ENCODE measurements at regions not wholly inside any gene's neighbourhood (a gene's known extent, or its start where the extent isn't known, plus 50 kb on each side); places are given as distances from the start of the nearest gene placed in this dataset.

DNA sequence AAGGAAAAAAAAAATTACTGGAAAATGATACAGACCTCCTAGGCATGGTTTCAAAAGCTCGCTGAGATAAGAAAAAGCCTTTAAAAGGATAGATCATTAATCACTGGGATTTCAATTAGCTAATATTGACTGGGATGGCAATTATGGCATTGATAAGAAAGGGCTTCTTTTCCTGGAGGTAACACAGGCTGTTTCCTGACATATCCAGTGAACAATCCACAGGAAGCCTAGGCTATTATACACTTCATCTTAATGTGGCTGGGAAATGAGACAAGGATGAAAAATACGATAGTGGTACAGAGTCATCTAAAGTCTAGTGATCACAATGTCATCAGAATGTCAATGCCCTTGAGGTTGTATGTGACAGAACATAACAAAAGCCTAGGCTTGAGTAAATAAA is 1579.3 kb downstream of the C4orf33 start:
- TF ChIP-seq MXI1 (IDR thresholded peaks at IDR 0.05; ENCODE audit: borderline replicate concordance, low read depth, low read length) = no peak
- TF ChIP-seq, protein P1, sequence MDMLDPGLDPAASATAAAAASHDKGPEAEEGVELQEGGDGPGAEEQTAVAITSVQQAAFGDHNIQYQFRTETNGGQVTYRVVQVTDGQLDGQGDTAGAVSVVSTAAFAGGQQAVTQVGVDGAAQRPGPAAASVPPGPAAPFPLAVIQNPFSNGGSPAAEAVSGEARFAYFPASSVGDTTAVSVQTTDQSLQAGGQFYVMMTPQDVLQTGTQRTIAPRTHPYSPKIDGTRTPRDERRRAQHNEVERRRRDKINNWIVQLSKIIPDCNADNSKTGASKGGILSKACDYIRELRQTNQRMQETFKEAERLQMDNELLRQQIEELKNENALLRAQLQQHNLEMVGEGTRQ (IDR thresholded peaks at IDR 0.05; ENCODE audit: low read depth, low read length) = no peak
- no peak for TF ChIP-seq BHLHE40 (IDR thresholded peaks at IDR 0.05; ENCODE audit: low read depth, low read length)
- TF ChIP-seq, protein P2, sequence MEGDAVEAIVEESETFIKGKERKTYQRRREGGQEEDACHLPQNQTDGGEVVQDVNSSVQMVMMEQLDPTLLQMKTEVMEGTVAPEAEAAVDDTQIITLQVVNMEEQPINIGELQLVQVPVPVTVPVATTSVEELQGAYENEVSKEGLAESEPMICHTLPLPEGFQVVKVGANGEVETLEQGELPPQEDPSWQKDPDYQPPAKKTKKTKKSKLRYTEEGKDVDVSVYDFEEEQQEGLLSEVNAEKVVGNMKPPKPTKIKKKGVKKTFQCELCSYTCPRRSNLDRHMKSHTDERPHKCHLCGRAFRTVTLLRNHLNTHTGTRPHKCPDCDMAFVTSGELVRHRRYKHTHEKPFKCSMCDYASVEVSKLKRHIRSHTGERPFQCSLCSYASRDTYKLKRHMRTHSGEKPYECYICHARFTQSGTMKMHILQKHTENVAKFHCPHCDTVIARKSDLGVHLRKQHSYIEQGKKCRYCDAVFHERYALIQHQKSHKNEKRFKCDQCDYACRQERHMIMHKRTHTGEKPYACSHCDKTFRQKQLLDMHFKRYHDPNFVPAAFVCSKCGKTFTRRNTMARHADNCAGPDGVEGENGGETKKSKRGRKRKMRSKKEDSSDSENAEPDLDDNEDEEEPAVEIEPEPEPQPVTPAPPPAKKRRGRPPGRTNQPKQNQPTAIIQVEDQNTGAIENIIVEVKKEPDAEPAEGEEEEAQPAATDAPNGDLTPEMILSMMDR (conservative IDR thresholded peaks at IDR 0.05; ENCODE audit: low read depth, low read length) = no peak
- TF ChIP-seq POLR2A (IDR thresholded peaks at IDR 0.05; ENCODE audit: low read depth, low read length) = no peak
- no peak for TF ChIP-seq CHD1 (IDR thresholded peaks at IDR 0.05; ENCODE audit: low read depth, low read length)

Measured in IMR-90 (cell line).